GM13976 (cell line): ENCODE measurements at regions not wholly inside any gene's neighbourhood (a gene's known extent, or its start where the extent isn't known, plus 50 kb on each side); places are given as distances from the start of the nearest gene placed in this dataset.
A peak's percentile ranks its signal among the peaks of the same experiment; 100 is the strongest.

Source experiments
- DNase-seq: peaks from one replicate; pipeline ENCODE4 v3.0.0; 2012; ENCODE audit warnings: low spot score
- CTCF ChIP-seq: IDR thresholded peaks from 2 replicates; pipeline ENCODE4 v1.5.1; 2012; ENCODE audit warnings: borderline replicate concordance, mild to moderate bottlenecking; ENCODE audit not compliant: insufficient read depth; ENCODE audit errors: extremely low read depth, missing control alignments, control extremely low read depth
- in situ Hi-C: fragments of 300-500 bp; cut with MboI; formaldehyde crosslinking; loops from one replicate; pipeline ENCODE4 v1.12.0; 2022; ENCODE audit warnings: low sequenced_read_pairs, mixed read lengths, inconsistent platforms; ENCODE audit not compliant: unreplicated experiment

GRCh38 chr21:23452384-23453083 lies 2154.7 kb downstream of the MRPL39 start:
- DNase-seq, result no peak
- TF ChIP-seq CTCF, result peak; percentile 46
- in situ Hi-C loops, result no loop called here

GRCh38 chr21:23445307-23445706 lies 2162.0 kb downstream of the MRPL39 start:
- no peak for DNase-seq
- in situ Hi-C loops, result no loop called here
- no peak for TF ChIP-seq CTCF

- in situ Hi-C loops, result no loop called here
- DNase-seq, result no peak
- no peak for TF ChIP-seq CTCF
Measured at GRCh38 chr21:23438081-23438480, 2169.2 kb downstream of the MRPL39 start.

GRCh38 chr21:23402929-23403520 lies 2204.3 kb downstream of the MRPL39 start:
- DNase-seq, result no peak
- no peak for TF ChIP-seq CTCF
- in situ Hi-C loops, result no loop called here

GRCh38 chr21:23401278-23401677 lies 2206.0 kb downstream of the MRPL39 start:
- DNase-seq, result no peak
- in situ Hi-C loops, result no loop called here

GRCh38 chr21:23398726-23399125 lies 2208.6 kb downstream of the MRPL39 start:
- no peak for TF ChIP-seq CTCF
- no peak for DNase-seq
- in situ Hi-C loops, result no loop called here

More at GRCh38 chr21:23401278-23401677, 2206.0 kb downstream of the MRPL39 start:
- no peak for TF ChIP-seq CTCF
